Embryonic facial prominence (tissue), 1 donor: ENCODE measurements at regions not wholly inside any gene's neighbourhood (a gene's known extent, or its start where the extent isn't known, plus 50 kb on each side); places are given as distances from the start of the nearest gene placed in this dataset.
"Not testable (repeated sequence)": the region's sequence is repeated elsewhere in the genome, so short reads cannot be mapped to it uniquely, and the experiment has no call there.

ENCODE experiments used
- DNase-seq: peaks from one replicate; pipeline ENCODE4 v3.0.0-alpha.2; 2016; ENCODE audit errors: extremely low spot score

DNA sequence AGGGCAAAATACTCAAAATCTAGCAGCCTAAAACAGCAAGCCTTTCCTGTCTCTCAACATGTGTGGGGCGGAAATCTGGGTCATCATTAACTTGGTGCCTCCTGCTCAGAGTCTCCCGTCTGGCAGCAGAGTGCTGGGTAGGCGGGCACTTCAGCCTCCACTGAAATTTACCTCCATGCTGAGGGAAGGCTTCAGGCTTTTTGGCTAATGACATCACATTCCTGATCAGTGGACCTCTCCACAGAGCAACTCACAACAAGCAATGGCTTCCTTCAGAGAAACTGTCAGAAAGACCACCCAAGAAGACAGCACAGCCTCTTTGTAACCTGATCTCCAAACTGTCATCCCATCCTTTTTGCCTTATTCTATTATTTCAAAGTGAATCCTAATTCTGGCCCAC is 1109.0 kb downstream of the UQCRFS1 start:
- DNase-seq: no peak

DNA sequence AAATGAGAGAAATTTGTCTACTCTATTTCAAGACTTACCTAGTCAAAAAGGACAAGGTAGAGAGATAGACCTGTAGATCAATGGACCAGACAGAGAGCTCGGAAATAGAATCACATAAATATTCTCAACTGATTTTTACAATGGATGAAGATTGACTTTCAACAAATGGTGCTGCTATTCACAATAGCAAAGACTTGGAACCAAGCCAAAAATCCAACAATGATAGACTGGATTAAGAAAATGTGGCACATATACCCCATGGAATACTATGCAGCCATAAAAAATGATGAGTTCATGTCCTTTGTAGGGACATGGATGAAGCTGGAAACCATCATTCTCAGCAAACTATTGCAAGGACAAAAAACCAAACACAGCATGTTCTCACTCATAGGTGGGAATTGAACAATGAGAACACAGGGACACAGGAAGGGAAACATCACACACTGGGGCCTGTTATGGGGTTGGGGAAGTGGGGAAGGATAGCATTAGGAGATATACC is 1128.2 kb downstream of the UQCRFS1 start:
- DNase-seq: not testable (repeated sequence)

- DNase-seq: no peak
These were observed 1136.3 kb downstream of the UQCRFS1 start for GRCh38 chr19:28076628-28077027.

DNA sequence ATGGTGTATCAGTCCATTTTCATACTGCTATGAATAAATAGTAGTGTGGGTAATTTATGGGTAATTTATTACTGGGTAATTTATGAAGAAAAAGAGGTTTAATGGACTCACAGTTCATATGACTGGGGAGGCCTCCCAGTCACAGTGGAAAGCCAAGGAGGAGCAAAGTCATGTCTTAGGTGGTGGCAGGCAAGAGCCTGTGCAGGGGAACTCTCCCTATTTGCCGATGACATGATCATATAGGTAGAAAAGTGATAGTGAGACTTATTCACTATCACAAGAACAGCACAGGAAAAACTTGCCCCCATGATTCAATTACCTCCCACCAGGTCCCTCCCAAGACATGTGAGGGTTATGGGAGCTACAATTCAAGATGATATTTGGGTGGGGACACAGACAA is 1137.7 kb downstream of the UQCRFS1 start:
- DNase-seq: no peak

GRCh38 chr19:28074773-28075172 is 1138.2 kb downstream of the UQCRFS1 start:
- DNase-seq: no peak

GRCh38 chr19:28067882-28068281 is 1145.1 kb downstream of the UQCRFS1 start:
- DNase-seq: no peak

GRCh38 chr19:28066988-28067387 is 1146.0 kb downstream of the UQCRFS1 start:
- DNase-seq: no peak

DNA sequence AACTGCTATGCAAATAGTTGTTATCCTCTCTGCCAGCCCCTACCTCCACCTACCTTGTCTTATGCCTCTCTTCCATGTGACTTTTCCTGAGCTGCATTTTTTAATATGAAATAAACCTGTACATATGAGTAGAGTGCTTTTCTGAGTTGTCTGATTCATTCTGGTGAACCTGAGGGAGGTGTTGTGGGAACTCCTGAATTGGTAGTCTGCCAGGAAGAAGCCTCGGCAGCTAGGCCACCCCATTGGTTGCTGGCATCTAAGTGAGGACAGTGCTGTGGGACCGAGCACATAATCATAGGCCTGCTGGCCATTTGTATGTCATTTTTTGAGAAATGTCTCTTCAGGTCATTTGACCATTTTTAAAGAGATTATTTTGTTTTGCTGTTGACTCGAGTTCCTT is 1146.8 kb downstream of the UQCRFS1 start:
- DNase-seq: no peak

GRCh38 chr19:28065026-28065425 is 1147.9 kb downstream of the UQCRFS1 start:
- no peak for DNase-seq

DNA sequence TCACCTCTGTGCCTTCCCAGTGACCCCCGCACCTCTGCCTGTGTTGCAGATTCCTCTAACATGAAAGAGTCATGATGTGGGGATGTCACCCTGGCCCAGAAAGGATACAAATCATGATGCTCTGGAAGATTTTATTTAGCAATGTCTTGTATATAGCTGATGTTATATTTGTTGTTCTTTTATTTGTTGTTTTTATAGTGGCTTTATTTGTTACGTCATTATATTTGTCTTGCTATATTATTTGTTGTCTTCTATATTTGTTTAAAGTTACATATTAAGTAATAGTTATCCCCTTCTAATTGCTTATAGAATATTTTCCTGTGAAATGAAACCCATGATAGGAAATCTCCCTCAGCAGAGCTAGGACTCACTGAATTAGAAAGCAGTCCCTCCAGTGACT is 1149.2 kb downstream of the UQCRFS1 start:
- no peak for DNase-seq

DNA sequence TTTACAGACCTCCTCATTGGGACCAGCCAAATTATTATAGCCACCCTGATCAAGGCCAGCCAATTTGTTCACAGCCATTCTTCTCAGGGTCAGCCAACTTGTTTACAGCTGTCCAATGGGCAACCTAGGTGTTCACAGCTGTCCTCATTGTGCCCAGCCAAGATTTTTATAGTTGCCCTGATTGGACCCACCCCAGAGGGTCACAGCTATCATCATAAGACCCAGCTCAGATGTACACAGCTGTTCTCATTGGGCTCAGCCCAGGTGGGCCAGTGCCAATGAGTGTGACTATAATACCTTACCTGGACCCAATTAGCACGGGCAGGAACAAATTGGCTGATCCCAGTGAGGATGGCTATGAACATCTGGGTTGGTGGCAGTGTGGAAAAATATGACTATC is 1151.8 kb downstream of the UQCRFS1 start:
- no peak for DNase-seq

DNA sequence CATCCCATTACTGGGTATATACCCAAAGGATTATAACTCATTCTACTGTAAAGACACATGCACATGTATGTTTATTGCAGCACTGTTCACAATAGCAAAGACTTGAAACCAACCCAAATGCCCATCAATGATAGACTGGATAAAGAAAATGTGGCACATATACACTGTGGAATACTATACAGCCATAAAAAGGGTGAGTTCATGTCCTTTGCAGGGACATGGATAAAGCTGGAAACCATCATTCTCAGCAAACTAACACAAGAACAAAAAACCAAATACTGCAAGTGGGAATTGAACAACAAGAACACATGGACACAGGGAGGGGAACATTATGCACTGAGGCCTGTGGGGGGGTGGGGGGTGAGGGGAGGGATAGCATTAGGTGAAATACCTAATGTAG is 1155.9 kb downstream of the UQCRFS1 start:
- not testable (repeated sequence) for DNase-seq

- DNase-seq: no peak
These were observed 1161.9 kb downstream of the UQCRFS1 start for GRCh38 chr19:28051047-28051446.

- no peak for DNase-seq
These were observed 1163.1 kb downstream of the UQCRFS1 start for GRCh38 chr19:28049875-28050274.

GRCh38 chr19:28046932-28047331 is 1166.0 kb downstream of the UQCRFS1 start:
- no peak for DNase-seq

GRCh38 chr19:28045621-28046020 is 1167.3 kb downstream of the UQCRFS1 start:
- no peak for DNase-seq

- no peak for DNase-seq
These were observed 1168.5 kb downstream of the UQCRFS1 start for GRCh38 chr19:28044477-28044876.

DNA sequence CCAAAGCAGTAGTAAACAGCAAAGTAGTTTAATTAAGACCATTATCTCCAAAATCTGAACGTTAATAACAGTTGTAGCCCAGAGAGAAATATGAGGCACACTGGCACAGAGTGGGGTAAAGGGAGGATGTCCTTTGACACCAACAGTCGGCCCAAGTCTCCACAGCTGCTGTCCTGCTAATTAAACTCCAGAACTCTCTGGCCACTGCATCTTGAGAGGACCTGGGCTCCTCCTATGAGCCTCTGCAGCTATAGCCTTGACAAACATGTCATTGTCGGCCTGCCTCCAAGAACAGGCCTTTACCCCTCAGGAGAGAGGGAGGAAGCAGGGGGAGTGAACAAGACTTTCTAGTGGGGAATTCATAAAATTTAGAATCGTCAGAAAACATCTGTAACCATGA is 1170.4 kb downstream of the UQCRFS1 start:
- DNase-seq: no peak

GRCh38 chr19:28039677-28040381 is 1173.1 kb downstream of the UQCRFS1 start:
- no peak for DNase-seq

GRCh38 chr19:28037186-28037585 is 1175.8 kb downstream of the UQCRFS1 start:
- DNase-seq: no peak

GRCh38 chr19:28036486-28036885 is 1176.5 kb downstream of the UQCRFS1 start:
- DNase-seq: no peak

GRCh38 chr19:28034936-28035335 is 1178.0 kb downstream of the UQCRFS1 start:
- DNase-seq: no peak

DNA sequence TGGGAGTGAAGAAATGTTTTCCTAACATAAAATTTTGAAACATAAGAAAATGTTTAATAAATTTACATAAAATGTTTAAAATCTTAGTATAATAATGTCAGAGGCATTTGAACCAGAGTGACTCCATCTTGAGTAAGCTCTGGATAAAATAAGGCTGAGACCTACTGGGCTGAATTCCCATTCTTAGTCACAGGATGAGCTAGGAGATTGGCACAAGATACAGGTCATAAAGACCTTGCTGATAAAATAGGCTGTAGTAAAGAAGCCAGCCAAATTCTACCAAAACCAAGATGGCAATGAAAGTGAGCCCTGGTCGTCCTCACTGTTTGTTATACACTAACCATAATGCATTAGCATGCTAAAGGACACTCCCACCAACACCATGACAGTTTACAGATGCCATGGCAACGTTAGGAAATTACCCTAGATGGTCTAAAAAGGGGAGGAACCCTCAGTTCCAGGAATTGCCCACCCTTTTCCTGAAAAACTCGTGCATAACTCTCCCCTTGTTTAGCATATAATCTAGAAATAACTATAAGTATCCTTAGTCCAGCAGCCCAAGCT is 1184.0 kb downstream of the UQCRFS1 start:
- DNase-seq: no peak

DNA sequence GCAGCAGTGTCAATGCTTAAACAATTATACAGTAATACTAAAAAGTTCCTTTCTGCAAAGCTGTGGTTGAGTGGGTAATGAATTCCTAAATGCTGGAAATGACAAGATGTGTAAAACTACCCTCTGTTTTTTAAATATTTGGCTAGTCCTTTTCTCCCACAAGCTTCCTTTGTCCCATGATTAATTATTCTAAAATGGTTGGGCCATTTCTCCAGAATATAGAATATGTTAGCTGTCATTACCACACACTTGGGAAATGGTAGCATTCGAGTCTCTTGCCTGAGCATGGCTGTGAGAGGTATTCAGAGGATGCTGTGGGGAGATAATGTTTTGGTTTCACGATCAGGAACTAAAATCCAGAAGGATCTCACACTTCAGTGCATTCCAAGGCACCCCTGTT is 1185.8 kb downstream of the UQCRFS1 start:
- DNase-seq: no peak
